ENCODE measurements at regions not wholly inside any gene's neighbourhood (a gene's known extent, or its start where the extent isn't known, plus 50 kb on each side); places are given as distances from the start of the nearest gene placed in this dataset.

DNA sequence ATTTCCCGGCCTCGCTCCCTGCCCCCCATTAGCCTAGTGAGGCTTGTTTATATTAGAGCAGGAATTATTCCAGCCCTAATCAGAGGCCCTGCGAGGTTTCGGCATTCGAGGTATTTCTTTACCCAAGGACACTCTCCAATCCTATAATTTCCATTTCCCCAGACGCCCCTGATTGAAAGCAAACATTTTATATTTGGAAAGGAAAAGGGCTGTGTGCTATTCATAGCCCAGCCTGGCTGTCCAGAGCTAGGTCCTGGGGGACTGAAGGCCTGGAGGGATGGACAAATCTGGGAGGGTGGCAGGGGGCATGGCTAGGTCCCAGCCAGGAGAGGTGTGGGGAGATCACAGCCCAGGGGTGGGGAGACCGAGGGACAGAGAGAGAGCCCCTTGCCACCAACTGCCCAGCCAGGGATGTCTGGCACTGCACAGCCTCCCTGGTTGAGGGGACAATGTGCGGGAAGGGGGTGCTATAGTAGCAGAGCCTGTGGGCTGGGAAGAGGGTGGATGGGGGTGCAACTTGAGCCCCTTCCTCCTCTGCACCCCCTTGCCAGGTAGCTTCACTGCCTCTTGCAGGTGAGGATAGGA, 125.1 kb downstream of the BARX1 start:
- POLR2A ChIA-PET, result no interaction called here
- CTCF ChIA-PET, result no interaction called here

DNA sequence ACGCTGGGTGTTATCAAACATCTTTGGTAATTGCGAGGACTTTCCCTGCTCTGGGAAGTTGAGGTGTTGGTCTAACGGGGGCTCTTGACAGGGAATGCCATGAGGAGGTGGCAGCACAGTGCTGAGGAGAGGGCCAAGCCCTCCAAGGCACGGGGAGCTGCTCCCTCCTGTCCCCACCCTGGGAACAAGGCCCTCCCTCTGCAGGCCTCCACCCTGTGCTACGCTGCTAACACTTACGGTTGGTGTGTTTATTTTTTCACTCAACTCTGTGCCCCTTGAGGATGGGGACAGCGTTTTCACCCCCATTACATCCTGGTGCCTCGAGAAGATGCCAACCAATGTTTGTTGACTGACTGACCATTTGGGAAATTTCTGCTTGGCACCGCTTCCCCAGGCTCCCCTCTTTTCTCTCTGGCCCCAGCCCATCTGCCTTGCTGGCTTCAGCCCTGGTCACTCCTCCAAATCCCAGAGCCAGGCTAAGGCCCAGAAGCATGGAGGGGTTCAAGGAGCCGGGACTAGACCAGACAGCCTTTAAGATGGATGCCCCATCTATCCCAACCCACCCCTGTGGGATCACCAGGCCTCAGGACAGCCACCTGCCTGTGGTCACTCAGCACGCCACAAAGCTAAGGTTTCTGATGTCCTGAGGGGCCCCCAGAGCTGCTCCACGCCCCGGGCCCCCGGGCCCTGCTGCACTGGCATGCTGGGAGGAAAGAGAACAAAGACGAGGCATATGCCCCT, 125.7 kb downstream of the BARX1 start:
- CTCF ChIA-PET, result no interaction called here
- POLR2A ChIA-PET, result no interaction called here

DNA sequence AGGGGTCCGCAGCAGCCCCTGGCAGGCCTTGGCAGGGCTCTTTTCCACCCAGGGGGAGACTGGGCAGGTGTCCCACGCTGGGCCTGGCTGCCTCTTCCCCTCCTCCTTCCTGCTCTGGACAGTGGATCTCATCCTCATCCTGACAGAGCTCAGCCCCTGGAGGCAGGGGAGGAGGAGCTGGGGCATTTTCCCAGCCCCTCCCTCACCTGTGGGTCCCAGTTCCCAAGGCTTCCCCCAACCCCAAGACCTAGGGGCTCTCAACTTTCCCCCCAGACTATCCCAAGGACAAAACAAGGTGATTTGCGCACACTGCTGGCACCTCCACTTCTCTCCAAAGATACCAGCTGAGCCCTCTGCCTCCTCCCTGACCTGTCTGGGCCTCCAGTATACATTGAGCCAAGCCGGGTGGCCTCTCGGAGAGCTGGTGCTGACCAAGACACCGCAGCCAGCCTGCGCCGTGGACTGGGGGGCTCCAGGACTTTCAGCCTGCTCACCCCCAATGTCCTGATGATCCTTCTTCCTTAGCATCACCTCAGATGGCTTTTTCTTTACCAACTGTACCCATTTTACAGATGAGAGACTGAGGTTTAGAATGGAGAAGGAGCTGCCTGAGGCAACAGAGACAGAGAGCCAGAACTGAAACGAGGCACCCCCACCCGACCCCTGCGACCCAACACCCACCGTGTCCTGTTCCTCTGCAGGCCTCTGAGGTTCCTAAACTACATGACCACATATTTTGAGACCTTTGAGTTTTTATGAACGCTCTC, 126.6 kb downstream of the BARX1 start:
- ChIA-PET CTCF (no interaction called here), POLR2A (no interaction called here)

DNA sequence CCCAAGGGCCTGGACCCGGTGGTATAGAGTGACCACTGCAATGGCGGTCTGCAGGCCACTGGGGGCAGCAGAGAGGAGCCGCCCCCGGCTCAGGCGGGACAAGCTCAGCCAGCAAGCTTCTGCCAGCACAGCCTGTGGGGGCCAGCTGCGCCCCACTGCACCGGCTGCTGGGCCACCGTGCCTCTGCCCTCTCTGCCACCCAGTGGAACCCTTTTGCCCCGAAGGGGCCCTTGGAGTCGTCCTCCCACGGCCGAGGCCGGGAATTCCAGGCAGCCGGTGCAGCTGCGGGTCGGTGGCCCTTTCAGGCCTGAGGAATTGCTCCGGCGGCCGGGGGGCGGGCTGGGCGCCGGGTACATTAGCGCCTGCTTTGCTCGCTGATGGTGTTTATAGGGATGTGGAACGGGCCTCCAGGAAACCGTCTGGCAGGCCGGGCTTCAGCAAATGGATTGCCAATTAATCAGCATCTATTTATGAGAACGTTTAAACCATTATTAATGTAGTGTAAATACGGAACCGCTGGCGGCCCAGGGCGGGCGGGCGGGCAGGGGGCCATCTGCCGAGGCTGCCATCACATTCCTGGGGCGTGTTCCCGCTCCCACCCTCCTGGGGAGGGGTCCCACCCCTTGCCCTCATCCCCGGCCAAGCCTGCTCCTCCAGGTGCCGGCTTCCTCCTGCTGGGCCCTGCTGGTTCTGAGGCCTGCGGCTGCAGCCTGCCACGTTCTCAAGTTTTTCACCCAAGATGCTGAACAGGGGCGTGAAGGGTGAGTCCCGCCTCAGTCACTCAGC, 127.4 kb downstream of the BARX1 start:
- CTCF ChIA-PET, result interaction anchor here (0.8 to 1.6 kb wide), 3 partner anchors 9 to 136 kb away, joined by 3 to 11 read pairs (median 3); no protein-coding TSS in a partner anchor
- POLR2A ChIA-PET, result no interaction called here

DNA sequence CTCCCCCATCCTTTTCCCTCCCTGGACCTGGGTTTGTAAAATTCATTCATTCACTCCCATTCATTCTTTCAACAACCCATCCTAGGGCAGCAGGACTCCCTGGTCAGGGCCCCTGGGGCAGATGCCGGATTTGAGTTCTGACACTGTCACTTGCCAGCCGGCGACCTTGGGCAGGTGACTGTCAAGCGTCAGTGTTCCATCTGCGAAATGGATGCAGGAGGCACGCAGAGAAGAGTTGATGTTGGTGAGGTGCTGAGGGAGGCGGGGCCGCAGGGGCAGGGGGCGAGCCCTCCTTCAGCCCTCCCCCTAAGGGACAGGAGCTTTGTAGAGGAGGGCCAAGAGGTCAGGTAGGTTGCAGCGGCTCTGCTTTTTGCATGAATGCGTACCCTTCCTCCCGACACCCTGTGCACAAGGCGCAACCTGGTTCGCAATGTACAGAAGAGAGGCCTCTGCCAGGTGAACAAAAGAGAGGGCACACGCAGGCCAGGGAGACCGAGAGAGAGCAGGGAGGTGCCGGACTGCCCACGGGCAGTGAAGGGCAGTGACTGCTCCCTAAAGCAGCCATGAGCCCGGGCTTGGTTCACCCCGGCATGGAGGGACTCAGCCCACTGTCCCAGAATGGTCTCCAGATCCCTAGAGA, 128.1 kb downstream of the BARX1 start:
- CTCF ChIA-PET, result interaction anchor here (1.6 kb wide), 2 partner anchors 130 to 136 kb away, joined by 3 to 11 read pairs; no protein-coding TSS in a partner anchor
- POLR2A ChIA-PET, result no interaction called here

DNA sequence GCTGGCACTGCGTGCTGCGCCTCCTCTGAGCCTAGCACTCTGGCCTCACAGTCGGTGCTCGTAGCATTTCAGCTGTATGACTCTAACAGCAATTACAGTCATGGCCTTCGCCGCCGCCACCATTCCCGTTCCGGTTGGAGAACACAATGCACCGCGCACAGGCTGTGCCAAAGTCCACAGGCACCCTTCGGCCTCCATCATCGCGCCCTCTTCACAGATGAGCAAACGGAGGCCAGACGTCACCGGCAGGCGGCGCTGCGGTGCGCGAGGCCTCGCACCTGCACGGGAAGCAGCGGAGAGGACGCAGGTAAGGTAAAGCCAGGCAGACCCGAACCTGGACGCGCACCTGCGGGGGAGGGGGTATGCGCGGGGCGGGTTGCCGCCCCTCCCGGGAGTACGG, 128.9 kb downstream of the BARX1 start:
- ChIA-PET CTCF (interaction anchor here (0.6 to 1.6 kb wide), 3 partner anchors 131 to 252 kb away, joined by 3 to 11 read pairs (median 4); no protein-coding TSS in a partner anchor), POLR2A (no interaction called here)

DNA sequence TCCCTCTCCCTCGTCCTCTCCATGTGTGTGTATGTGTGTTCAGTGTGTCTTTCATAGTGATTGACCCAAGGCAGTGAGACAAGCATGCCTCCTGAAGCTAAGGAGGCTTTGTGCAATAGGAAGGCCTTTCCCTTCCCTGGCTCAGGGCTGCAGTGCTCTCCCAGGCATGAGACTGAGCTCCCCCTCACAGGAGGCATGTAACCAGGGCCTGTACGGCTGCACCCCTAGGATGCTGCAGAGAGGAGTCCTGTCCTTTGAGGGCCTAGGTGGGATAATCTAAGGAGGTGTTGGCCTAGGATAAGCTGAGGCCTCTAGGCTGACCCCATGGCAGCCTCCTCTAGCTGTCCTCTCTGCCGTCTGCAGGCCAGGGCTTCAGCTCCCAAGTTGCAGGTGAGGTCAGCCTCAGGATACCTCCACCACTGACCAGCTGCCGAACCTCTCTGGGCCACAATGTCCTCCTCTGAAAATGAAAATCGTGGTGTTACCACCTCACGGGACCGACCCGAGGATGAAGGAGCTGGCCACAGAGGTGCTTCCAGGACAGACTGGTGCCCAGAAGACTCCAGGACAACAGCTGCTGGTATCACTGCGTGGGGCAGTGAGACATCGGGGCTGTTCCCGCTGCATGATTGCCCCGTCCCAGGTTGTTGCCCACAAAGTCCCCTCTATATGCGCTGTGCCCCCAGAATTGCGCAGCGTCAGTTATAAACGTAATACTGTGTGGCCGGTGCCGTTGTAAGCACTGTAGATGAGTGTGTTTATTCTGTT, 129.6 kb downstream of the BARX1 start:
- POLR2A ChIA-PET, result no interaction called here
- CTCF ChIA-PET, result interaction anchor here (0.6 to 1.6 kb wide), 2 partner anchors 132 to 251 kb away, joined by 3 to 4 read pairs; no protein-coding TSS in a partner anchor

DNA sequence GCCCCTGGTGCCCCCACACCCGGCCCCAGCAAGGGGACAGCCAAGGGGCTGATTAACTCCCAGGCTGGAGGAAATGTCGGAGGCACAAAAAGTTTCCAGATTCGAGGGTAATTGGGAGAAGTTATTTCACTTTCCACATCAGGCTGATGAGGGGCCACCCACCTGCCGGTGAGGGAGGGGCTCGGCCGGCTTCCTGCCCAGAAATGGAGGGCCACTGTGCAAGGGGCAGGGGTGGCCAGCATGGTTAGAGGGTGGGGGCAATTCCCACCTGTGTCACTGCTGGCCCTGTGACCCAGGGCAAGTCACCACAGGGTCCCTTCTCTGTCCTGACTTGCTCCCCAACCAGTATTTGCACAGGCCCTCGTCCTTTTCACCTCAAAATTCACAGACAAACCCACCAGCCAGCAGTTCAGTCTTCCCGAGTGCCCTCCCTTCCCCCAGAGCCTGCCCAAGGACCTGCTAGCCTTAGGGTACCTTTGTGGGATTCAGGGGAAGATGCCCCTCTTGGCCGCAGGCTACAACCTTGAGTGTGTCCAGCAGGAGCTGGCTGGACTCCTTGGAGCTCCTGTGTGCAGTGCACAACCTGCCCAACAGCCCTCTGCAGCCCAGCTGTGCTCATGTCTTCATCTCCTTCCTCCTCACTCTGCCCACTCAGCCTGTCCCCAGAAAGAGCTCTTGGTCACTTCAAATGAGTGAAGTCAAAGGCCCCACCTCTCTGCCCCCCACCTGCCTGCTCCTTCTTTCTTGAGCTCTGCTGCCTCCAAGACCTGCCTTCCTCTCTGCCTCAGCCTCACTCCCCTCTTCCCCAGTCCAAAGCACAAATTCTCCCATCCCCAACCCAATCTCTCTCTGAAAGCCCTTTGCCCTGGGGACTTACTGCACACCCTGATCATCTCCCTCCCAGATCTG, 130.5 kb downstream of the BARX1 start:
- POLR2A ChIA-PET, result no interaction called here
- CTCF ChIA-PET, result no interaction called here

DNA sequence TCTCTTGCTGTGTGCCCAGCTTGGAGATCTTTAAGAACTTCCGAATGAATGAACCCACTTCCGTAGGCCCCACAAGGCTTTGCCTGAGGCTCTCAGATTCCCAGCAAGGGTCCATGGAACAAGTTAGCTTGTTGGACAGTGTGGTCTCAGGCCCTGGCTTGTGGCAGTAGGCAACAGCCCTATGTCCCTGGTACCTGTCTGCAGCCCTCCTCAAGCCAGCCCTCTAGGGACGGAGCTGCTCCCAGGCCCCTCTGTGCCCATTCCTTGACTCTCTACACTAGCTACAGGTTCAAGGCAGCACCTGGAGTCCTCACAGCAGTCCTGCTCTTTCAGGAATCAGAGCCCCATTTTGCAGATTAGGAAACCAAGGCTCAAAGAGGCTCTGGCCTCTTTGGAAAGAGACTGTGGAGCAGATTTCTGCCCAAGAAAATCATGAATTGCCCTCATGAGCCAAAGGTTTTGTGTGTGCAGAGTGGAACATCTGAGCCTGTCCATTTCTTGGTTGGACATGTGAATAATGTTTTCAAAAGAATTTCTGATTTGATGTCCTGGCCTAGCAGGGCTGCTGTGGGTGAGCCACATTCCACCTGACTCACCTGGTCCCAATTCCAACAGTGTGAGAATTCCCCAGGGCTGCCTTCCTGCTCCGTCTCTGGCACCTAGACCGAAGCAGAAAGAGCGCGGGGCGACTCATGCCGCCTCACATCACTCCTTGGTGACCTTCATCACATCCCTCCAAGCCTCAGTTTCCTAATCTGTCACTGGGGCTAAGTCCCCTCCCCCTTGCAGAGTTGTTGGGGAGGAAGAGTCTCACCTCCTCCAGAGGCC, 131.7 kb downstream of the BARX1 start:
- ChIA-PET CTCF (no interaction called here), POLR2A (no interaction called here)

DNA sequence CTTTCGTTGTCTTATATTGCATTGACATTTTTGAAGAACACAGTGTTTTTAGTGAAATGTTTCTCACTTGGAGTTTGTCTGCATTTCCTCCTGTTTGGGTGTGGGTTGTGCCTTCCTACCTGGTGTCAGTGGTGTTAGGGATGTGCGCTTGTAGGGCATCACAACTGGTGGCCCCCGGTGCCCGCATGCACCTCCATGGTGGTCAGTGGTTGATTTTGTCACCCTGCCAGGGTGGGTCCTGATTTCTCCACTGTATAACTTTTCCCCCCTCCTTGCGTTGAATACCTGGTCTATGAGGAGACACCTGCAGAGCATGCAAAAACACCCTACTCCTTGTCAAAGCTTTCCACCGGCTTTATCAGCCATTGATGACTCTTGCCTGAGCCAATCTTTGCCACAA, 132.9 kb downstream of the BARX1 start:
- ChIA-PET POLR2A (no interaction called here), CTCF (no interaction called here)

DNA sequence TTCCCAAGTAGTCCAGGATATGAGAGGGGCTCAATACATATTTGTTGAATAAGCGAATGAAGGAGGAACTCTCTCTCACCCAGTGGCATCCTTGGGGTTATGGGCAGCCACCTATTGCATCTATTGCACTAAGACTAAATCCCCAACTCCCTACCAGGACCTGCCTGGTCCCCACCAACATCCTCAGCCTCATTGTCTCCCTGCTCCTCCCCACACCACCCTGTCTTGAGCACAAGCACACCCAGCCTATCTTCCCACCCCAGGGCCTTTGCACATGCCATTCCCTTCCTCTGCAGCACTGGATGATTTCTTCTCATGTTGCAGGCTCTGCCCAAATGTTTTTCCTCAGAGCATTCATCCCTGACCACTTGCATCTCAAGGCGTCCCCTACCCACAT, 133.8 kb downstream of the BARX1 start:
- POLR2A ChIA-PET, result no interaction called here
- CTCF ChIA-PET, result no interaction called here

DNA sequence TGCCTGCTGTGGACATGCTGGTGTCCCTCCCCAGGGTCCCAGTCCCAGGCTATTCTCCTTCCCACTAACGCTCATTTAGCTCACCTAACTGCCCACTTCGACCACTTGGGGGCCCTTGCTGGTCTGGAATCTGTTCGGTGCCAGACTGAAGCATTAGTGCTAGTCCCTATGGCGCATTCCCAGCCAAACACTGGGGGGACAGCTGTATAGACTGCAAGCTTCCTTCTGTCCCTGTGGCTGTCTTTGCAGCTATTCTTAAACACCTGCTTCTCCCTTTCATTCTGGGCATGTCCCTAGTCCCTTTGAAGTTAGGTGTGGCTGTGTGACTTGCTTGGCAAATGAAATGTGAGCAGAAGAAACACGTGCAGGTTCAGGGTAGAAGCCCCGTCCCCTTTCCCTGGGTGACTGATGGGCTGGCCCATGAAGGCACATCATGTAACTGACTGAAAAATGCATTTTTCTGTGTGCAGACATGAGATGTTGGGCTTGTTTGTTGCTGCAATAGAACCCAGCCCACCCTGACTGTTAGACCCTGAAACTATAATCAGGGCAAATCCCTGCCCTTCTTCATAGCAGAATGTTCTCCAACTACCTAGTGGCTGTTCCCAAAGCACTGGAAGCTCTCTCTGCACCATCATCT, 134.4 kb downstream of the BARX1 start:
- CTCF ChIA-PET, result no interaction called here

DNA sequence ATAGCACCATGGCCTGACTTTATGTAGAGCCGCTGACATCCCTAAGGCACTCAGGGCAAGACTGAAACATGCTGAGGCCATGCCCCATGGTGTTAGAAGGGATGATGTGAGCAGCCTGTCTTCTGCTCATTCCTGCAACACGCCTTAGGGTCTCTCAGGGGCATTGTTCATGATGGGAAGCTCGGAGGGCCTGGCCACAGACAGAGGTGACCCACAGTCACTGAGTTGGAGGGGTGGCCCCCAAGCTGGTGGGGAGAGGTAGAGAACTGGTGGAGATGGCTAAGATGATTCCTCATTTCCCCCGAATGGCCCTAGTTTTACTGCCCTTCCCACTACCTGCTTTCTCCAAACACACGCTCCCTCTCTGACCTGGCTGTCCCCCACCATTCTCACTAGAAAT, 135.2 kb downstream of the BARX1 start:
- ChIA-PET POLR2A (no interaction called here), CTCF (no interaction called here)

More for the DNA sequence above, 134.4 kb downstream of the BARX1 start:
- POLR2A ChIA-PET, result no interaction called here

DNA sequence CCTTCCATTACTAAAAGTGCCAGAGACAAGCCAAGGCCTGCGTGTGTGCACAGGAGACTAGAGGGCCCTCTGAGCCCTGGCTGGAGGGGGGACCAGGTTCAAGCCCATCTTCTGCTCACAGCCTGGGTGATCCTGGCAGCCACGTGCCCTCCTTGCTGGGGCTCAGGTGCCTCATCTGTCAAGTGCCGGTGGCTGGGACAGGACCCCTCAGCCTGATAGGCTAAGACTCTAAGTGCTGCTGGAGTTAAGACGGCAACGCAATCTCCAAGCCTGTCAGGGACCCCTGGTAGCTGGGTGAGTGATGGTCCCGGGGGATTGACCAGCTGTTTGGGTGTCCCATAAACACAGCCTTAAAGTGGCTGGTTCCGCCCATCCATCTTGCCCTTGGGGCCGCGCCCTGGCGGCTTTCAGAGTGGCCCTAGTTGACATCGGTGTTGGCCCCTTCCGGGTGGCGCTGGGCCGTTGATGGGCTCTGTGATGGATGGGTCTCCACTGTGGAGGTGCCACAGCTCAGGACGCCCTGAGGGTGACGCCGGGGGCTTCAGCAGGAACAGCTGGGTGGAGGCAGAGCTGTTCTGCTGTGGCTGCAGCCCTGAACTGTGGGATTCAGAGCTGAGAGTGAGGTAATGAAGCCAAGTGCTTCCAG, 136.2 kb downstream of the BARX1 start:
- ChIA-PET POLR2A (no interaction called here), CTCF (interaction anchor here (1.1 kb wide), 1 partner anchor 9 kb away, joined by 3 read pairs; no protein-coding TSS in a partner anchor)

DNA sequence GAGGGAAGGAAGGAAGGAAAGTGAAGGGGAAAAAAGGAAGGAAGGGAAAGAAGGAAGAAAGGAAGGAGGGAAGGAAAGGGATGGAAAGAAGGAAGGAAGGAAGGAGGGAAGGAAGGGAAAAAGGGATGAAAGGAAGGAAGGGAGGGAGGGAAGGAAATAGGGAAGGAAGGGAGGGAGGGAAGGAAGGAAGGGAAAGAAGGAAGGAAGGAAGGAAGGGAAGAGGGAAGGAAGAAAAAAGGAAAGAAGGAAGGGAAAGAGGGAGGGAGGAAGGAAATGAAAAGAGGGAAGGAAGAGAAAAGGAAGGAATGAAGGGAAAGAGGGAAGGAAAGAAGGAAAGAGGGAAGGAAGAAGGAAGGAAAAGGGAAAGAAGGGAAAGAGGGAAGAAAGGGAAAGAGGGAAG, 136.9 kb downstream of the BARX1 start:
- CTCF ChIA-PET, result interaction anchor here (1.1 kb wide), 1 partner anchor 10 kb away, joined by 3 read pairs; no protein-coding TSS in a partner anchor
- POLR2A ChIA-PET, result no interaction called here

DNA sequence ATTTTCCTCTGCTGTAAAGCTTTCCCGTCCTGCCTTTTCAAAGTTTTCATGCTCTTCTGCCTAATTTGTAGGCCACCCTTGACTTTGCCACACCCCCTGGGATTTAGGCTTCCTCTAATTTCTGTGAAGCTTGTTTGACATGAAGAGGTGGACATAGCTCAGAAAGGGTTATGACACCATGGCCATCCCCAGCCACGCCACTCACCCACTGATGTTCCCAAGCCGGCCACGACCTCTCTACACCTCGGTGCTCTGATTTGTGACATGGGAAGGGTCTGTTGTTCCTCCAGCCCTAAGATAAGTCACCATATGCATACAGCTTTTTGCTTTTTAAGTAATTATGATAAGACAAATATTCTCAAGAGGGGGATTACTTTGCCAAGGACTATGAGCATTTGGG, 139.5 kb downstream of the BARX1 start:
- ChIA-PET POLR2A (no interaction called here), CTCF (no interaction called here)
